Right renal cortex interstitium (tissue), 3 donors: ENCODE measurements at regions not wholly inside any gene's neighbourhood (a gene's known extent, or its start where the extent isn't known, plus 50 kb on each side); places are given as distances from the start of the nearest gene placed in this dataset.
A peak's percentile ranks its signal among the peaks of the same experiment; 100 is the strongest.
"Not testable (repeated sequence)": the region's sequence is repeated elsewhere in the genome, so short reads cannot be mapped to it uniquely, and the experiment has no call there.

Source experiments
- DNase-seq, 3 donors: peaks; one replicate each; pipeline ENCODE4 v3.0.0-alpha.2; 2013; ENCODE audit warnings: low read depth in 3 of 3, low spot score in 2 of 3

DNA sequence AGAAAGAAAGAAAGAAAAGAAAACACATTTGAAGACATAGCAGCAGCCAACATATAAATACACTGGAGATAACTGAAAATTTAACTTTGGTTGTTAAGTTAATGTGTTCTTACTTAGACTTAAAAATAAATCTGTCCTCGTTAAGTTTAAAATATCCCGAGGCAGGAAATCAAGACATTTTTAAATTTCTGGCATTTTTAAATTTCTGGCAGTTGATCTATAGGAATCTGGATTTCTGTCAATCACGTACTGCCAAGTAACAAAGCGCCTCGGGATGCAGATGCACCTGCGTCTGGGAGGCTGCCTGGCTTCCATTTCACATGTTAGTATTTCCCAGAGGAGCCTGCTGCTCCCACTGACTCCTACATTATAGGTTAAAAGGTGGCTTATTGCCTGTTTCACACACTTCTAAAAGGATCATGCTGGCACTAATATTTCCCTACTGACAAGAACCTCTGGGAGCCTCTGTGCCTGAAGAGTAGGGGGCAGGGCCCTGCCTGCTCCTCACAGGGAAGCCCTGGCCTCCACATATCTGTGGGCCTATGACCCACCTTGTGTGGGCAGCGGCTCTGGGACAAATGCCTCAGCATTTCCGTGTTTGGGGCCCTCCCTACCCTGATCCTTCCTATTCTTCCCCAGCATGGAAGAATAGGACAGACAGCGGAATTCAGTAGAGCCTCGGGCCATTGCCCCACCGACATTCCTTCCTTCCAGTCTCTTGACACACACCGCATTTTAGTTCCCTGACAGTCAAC, 62.8 kb upstream of the ATP12A start:
- DNase-seq: no peak

DNA sequence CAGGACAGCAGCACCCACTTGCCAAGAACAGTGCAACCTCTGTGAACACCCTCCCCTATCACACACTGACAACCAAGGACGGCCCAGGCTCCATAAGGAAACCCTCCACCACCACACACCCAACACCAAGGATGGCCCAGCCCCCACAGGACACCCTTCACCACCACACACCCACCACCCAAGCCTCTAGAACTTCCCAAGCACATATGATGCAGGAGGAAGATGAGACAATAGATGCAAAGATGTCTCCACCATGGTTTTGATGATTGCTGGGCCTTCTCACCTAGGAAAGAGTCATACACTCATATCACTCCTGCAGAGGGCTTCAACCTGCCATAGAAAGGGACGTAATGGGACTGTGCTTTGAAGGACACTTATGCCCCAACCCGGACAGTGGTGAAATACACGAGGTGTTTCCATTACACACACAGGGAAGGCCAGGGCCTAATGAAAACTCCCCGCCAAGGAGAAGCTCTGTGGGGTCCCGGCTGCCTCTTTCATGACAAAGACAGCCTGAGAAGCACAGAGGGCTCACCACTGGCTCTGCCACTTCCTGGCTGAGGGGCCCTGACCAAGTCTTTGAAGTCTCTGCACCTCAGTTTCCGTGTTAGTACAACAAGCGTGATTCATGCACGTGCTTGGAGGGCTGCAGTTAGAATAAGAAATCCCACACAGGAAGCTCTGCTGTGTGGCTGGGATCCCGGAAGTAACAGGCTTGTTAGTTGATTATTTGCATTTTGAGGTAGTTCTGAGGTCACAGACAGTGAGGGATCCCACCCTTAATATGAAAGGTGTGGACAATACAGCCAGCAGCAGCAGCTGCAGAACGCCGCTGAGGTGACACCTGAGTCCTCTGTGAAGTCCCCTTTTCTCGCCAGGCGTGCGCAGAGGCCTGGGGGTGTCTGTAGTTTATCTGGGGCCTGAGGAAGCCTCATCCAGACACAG, 61.9 kb upstream of the ATP12A start:
- no peak for DNase-seq

DNA sequence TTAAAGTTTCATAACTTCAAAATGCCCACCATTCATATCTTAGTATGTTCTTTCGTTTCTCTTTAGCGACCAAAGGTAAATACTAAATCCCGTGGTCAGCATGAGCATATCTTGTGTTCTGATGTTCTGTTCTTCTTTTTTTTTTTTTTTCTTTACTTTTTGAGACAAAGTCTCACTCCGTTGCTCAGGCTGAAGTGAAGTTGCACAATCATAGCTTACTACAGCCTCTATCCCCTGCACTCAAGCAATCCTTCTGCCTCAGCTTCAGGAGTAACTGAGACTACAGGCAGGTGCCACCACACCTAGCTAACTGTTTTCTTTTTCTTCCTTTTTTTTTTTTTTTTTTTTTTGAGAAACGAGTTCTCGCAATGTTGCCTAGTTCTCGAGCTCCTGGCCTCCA, 60.9 kb upstream of the ATP12A start:
- no peak for DNase-seq

DNA sequence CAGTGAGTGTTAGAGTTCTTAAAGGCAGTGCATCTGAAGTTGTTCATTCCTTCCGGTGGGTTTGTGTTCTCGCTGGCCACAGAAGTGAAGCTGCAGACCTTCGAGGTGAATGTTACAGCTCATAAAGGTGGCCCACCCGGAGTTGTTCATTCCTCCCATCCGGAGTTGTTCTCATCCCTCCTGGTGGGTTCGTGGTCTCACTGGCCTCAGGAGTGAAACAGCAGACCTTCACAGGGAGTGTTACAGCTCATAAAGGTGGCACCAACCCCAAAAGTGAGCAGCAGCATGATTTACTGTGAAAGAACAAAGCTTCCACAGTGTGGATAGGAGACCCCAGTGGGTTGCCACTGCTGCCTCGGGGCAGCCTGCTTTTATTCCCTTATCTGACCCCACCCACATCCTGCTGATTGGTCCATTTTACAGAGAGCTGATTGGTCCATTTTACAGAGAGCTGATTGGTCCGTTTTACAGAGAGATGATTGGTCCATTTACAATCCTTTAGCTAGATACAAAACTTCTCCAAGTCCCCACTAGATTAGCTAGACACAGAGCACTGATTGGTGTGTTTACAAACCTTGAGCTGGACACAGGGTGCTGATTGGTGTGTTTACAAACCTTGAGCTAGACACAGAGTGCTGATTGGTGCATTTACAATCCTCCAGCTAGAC, 57.6 kb upstream of the ATP12A start:
- DNase-seq: not testable (repeated sequence)

DNA sequence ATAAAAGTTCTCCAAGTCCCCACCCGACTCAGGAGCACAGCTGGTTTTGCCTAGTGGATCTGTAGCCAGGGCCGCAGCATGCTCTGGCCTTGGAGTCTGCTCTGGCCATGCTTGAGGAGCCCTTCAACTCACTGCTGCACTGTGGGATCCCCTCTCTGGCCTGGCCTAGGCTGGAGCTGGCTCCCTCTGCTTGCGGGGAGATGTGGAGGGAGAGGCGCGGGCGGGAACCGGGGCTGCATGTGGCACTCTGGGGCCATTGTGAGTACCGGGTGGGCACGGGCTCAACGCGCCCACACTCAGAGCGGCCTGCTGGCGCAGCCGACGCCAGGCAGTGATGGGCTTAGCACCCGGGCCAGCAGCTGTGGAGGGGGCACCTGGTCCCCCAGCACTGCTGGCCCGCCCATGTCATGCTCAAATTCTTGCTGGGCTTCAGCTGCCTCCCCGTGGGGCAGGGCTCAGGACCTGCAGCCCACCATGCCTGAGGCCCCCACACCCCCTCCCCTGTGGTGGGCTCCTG, 57.0 kb upstream of the ATP12A start:
- DNase-seq: no peak

DNA sequence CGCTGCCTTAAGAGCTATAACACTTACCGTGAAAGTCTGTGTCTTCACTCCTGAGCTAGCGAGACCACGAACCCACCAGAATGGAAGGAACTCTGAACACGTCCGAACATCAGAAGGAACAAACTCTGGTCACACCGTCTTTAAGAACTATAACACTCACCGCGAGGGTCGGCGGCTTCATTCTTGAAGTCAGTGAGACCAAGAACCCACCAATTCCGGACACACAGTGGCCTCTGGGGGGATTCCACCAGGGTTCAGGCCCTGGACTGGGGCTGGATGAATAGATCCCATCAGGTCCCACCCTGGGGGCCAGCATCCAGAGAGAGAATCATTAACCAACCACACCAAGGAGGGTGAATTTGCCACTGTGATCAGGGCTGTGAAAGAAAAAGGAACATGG, 55.8 kb upstream of the ATP12A start:
- no peak for DNase-seq

DNA sequence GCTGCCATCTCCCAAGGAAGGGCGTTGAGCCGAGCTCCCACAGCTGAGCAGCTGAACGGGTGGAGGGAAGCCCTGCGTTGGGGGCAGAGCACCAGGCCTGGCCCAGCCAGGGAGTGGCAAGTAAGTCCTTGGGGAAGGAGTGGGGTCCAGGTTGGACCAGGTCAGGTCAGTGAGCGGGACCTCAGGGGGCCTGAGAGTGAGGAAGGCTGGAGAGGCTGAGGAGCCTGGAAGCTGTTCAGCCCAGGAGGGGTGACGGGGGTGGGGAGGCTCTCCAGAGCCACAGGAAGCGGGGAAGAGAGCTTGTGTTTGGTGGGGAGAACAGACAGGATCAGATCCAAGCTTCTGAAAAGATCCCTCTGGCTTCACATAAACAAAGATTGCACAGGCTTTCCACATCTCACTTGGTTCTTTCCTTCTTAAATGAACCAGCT, 55.4 kb upstream of the ATP12A start:
- peak in 2 of 3 donors; percentile 30 to 47 for DNase-seq

DNA sequence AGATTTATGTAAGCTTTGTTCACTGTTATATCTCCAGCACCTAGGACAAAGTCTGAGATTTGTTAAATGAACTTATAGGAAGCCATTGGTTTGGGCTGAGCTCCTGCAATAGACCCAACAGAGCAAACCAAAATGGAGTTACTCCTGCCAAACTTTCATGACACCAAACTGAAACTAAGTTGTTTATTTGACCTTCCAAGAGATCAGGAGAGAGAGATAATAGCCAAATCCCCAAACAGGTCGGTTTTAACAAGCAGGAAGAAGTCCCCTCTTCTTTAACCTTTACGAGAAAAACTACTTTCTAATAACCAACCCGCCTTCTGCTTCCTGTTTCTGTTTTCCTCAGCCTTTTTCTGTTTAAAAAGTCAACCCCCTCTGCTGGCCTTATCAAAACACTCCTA, 54.9 kb upstream of the ATP12A start:
- DNase-seq: no peak

DNA sequence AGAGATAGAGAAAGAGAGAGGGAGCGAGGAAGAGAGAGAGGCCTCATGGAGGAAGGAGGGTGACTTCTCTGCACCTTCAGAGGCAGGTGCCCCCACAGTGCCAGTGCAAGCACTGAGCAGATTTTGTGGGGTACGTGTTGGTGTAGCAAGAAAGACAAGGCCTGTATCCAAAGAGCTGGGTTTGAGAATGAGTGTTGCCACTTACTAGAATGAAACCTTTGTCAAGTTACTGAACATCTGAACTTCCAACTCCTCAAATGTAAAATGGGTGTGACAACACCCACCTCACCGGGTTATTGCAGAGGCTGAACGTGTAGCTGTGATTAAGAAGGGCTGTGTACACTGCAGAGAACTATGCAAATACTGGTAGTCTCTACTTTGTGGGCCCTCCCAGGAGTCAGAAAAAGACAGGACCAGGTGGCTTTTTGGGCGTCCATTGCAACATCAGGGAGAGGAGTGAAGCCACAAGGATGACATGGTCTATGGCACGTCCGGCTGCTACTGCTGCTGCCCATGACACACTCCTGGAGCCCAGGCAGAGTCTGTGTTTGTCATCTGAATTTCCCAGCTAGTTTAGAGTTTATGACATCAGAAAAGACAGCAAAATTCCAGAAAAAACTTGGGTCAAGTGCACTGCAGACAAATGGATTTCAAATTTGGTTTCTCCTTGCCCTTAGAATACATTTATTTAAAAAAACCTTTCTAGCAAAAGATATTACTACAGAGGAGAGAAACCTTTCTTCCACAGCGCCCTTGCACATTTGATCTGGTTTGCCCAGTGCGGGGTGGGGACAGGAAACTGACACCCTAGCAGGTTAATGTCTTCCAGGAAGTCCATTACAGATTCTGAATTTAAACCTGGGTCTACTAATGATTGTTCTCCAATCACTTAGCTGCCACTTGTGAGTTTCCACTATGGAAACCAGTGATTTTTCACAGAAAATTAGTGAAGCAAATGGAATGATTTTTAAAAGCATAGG, 54.0 kb upstream of the ATP12A start:
- no peak for DNase-seq

DNA sequence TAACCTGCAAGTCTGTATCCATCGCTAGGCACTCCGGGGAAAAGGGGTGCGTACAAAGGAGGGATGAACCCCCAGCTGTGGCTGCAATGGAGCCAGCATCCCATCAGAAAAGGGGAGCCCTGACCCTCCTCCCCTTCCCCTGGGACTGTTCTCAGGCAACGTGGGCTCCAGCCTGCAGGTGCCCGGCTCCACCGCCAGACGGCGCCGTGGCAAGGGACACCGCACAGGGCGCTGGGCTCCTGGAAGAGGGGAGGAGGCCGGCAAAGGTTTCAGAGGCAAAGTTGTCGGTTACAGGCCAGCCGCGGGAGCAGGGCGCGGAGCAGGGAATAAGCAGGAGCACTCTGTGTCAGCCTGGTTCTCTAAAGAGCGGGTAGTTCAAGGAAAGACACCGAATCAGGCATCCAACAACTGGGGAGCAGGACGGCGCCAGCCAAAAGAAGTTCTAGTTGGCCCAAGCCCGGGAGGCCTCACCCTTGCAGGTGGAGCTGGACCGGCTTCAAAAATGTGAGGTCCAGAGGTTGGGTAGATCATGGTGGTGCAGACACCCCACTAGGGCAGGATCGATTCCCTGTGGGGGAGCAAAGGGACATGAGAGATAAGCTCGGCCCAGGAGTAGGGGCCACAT, 53.0 kb upstream of the ATP12A start:
- DNase-seq: no peak

DNA sequence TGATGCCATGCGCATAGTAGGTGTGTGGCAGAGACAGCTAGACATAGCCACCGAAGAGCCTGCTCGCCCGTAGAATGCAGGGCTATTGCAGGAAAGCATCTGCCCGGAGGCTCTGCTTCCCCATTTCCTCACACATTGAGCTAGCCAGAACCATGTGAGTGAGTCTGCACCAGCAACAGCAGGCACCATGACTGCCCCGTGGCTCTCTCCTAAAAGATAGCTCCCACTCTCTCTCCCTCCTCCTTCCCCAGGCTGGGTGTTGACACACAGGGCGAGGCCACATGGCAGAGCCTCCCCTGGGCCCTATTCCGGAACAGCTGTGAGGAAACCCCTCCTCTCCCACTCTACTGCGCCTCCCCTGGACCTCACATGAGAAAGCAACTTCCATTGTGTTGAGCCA, 52.3 kb upstream of the ATP12A start:
- DNase-seq: no peak

DNA sequence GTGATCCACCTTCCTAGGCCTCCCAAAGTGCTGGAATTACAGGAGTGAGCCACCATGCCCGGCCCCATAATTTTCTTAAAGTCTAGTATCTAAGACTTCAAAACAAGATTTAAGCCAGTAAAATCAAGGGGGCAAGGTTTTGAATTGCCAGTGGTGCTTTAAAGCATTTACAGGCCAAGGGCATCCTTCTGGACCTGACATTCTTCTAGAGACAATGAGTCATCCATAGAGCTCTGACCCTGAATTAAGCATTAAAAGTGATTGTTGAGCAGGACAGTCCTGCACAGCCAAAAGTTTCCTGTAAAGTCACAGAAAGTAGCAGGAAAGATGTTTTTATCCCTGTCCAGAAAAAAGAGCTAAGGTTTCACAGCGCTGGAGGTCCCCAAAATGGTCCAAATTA, 50.9 kb upstream of the ATP12A start:
- DNase-seq: no peak

DNA sequence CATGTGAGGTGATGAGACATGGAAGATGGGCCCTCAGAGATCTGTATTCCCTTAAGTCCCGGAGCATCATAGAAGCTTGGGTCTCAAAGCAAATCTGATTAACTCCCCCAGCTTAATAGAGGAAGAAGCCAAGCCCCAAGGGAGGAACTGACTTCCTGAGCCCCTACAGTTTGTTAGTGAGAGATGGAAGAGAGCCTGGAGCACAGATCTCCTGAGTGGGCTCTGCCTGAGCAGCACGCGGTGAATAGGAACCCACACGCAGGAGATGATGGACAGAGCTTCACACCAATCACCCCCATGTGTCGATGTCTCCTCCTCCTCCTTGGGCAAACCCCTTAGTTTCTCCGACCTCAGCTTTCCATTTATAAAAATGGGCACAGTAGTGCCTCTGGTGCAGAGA, 50.1 kb upstream of the ATP12A start:
- DNase-seq: no peak
